RWPE2 (cell line): ENCODE measurements at regions not wholly inside any gene's neighbourhood (a gene's known extent, or its start where the extent isn't known, plus 50 kb on each side); places are given as distances from the start of the nearest gene placed in this dataset.

ENCODE experiments used
- ATAC-seq: fragments of 200-7000 bp; cut with Tn5 transposase; 3 replicates; pipeline ENCODE4 v1.9.1; 2021; ENCODE audit warnings: low read depth
- DNase-seq: peaks from one replicate; pipeline ENCODE4 v3.0.0-alpha.2; 2020; ENCODE audit warnings: low spot score
- H3K27ac ChIP-seq: fragments of 450-650 bp; 2 replicates; pipeline ENCODE4 v1.5.1; 2017; ENCODE audit warnings: mild to moderate bottlenecking; ENCODE audit not compliant: poor library complexity, severe bottlenecking
- H3K27me3 ChIP-seq: fragments of 250-450 bp; sonication (Bioruptor Pico); 2 replicates; pipeline ENCODE4 v1.5.1; 2021; ENCODE audit warnings: mild to moderate bottlenecking, moderate library complexity; ENCODE audit not compliant: insufficient read depth, poor library complexity, severe bottlenecking
- H3K36me3 ChIP-seq: fragments of 250-450 bp; sonication (Bioruptor Pico); 2 replicates; pipeline ENCODE4 v1.5.1; 2020; ENCODE audit warnings: low read depth, mild to moderate bottlenecking, moderate library complexity
- H3K4me1 ChIP-seq: fragments of 250-450 bp; sonication (Bioruptor Pico); 2 replicates; pipeline ENCODE4 v1.5.1; 2021; ENCODE audit warnings: mild to moderate bottlenecking, moderate library complexity; ENCODE audit not compliant: insufficient read depth, poor library complexity, severe bottlenecking
- H3K4me3 ChIP-seq: fragments of 250-450 bp; sonication (Bioruptor Pico); 2 replicates; pipeline ENCODE4 v1.5.1; 2021; ENCODE audit warnings: mild to moderate bottlenecking, moderate library complexity; ENCODE audit not compliant: severe bottlenecking
- H3K9me3 ChIP-seq: fragments of 250-450 bp; sonication (Bioruptor Pico); 2 replicates; pipeline ENCODE4 v1.5.1; 2021; ENCODE audit warnings: mild to moderate bottlenecking, moderate library complexity; ENCODE audit not compliant: severe bottlenecking
- CTCF ChIP-seq: fragments of 450-650 bp; IDR thresholded peaks from one replicate; pipeline ENCODE4 v1.5.1; 2017; ENCODE audit warnings: mild to moderate bottlenecking, moderate library complexity; ENCODE audit not compliant: poor library complexity, severe bottlenecking

GRCh38 chr2:172373766-172374165, 53.6 kb upstream of the ITGA6 start:
- H3K27me3 ChIP-seq = no peaks in the 10 kb centered on the region
- H3K4me1 ChIP-seq = peaks cover 17% of the 10 kb centered on the region
- peak overlapping the region; percentile 46 for H3K27ac ChIP-seq
- H3K36me3 ChIP-seq = no peaks in the 10 kb centered on the region
- DNase-seq (no peak), ATAC-seq (peak; percentile 59)
- no peak overlapping the region for H3K4me3 ChIP-seq
- H3K9me3 ChIP-seq = no peaks in the 10 kb centered on the region
- no peak for TF ChIP-seq CTCF

- no peak for TF ChIP-seq CTCF
- DNase-seq = no peak
- no peaks in the 10 kb centered on the region for H3K36me3 ChIP-seq
- H3K27ac ChIP-seq = peak overlapping the region; percentile 46
- H3K4me3 ChIP-seq = no peak overlapping the region
- H3K4me1 ChIP-seq = peaks cover 17% of the 10 kb centered on the region
- H3K27me3 ChIP-seq = no peaks in the 10 kb centered on the region
- no peak for ATAC-seq
- no peaks in the 10 kb centered on the region for H3K9me3 ChIP-seq
Observed at GRCh38 chr2:172374318-172375240, 52.8 kb upstream of the ITGA6 start.

GRCh38 chr2:172375251-172375650, 52.1 kb upstream of the ITGA6 start:
- peaks cover 17% of the 10 kb centered on the region for H3K4me1 ChIP-seq
- no peak for DNase-seq
- no peak for TF ChIP-seq CTCF

GRCh38 chr2:172376016-172376415, 51.4 kb upstream of the ITGA6 start:
- Histone ChIP-seq H3K4me1 (peaks cover 17% of the 10 kb centered on the region), H3K27ac (no peak overlapping the region), H3K36me3 (no peaks in the 10 kb centered on the region), H3K4me3 (no peak overlapping the region), H3K27me3 (no peaks in the 10 kb centered on the region), H3K9me3 (no peaks in the 10 kb centered on the region)
- TF ChIP-seq CTCF = no peak
- ATAC-seq (no peak), DNase-seq (no peak)

More at GRCh38 chr2:172375251-172375650, 52.1 kb upstream of the ITGA6 start:
- H3K27ac ChIP-seq = no peak overlapping the region
- no peaks in the 10 kb centered on the region for H3K36me3 ChIP-seq
- no peaks in the 10 kb centered on the region for H3K9me3 ChIP-seq
- H3K4me3 ChIP-seq = no peak overlapping the region
- no peaks in the 10 kb centered on the region for H3K27me3 ChIP-seq
- ATAC-seq = no peak

- Histone ChIP-seq H3K27me3 (no peaks in the 10 kb centered on the region), H3K27ac (no peak overlapping the region), H3K4me1 (peaks cover 17% of the 10 kb centered on the region), H3K4me3 (no peak overlapping the region), H3K9me3 (no peaks in the 10 kb centered on the region), H3K36me3 (no peaks in the 10 kb centered on the region)
- no peak for ATAC-seq
- DNase-seq = no peak
- no peak for TF ChIP-seq CTCF
Observed at GRCh38 chr2:172376505-172377125, 50.8 kb upstream of the ITGA6 start.
